Type B pancreatic cell (in vitro differentiated cells): ENCODE measurements at regions not wholly inside any gene's neighbourhood (a gene's known extent, or its start where the extent isn't known, plus 50 kb on each side); places are given as distances from the start of the nearest gene placed in this dataset.

Source experiments
- DNase-seq: peaks from one replicate; pipeline ENCODE4 v3.0.0; 2021; ENCODE audit warnings: mixed read lengths; ENCODE audit not compliant: unreplicated experiment; ENCODE audit errors: extremely low spot score
- H3K27ac Mint-ChIP-seq: 2 replicates; pipeline ENCODE4 v1.8.0; 2021; ENCODE audit warnings: mild to moderate bottlenecking, mixed read lengths
- H3K27me3 Mint-ChIP-seq: 2 replicates; pipeline ENCODE4 v1.8.0; 2021; ENCODE audit warnings: mixed read lengths
- H3K36me3 Mint-ChIP-seq: 2 replicates; pipeline ENCODE4 v1.8.0; 2021; ENCODE audit warnings: mixed read lengths
- H3K4me1 Mint-ChIP-seq: one replicate; pipeline ENCODE4 v1.8.0; 2021; ENCODE audit warnings: mixed read lengths; ENCODE audit not compliant: unreplicated experiment
- H3K4me3 Mint-ChIP-seq: 2 replicates; pipeline ENCODE4 v1.8.0; 2021; ENCODE audit warnings: mild to moderate bottlenecking, mixed read lengths
- H3K9me3 Mint-ChIP-seq: 2 replicates; pipeline ENCODE4 v1.8.0; 2021; ENCODE audit warnings: mixed read lengths
- TF ChIP-seq, protein P1 (sequence below): fragments of 200-600 bp; sonication (generic); conservative IDR thresholded peaks from 2 replicates; pipeline ENCODE4 v1.5.0; 2021; ENCODE audit warnings: antibody characterized with exemption, mild to moderate bottlenecking

DNA sequence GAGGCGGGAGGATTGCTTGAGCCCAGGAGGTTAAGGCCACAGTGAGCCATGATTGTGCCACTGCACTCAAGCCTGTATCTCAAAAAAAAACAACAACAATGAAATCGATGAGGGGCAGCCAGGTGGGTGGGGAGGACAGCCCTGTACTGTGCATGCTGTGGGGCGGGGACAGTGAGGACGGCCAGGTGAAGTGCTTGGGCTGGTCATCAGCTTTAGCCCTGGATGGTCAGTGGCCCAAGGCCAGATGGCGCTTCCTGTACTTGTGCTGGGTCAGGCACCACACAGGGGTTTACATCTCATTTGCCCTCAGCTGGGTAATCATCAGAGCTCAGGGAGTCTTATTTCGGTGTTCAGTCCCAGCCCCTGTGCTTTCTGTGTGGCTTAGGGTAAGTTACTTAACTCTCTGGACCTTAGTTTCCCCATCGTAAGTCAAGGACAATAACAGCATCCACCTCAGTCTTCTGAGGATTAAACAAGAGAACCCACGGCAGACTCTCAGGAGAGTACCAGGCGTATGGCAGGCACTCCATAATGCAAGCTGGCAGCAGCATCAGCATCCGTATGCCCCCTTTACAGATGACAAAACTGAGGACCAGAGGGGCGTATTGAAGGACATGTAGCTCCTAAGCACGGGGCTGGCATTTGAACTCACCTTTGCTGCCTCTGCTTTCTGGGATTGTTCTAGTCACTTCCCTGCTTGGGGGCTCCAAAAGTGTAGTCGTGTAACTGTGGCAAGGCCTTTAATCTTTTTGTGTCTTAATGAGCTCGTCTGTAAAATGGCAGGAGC is 71.9 kb downstream of the SLC25A47 start:
- Mint-ChIP-seq H3K36me3 (peaks cover 9% of the 10 kb centered on the region), H3K27ac (no peak overlapping the region)
- TF ChIP-seq, protein P1, sequence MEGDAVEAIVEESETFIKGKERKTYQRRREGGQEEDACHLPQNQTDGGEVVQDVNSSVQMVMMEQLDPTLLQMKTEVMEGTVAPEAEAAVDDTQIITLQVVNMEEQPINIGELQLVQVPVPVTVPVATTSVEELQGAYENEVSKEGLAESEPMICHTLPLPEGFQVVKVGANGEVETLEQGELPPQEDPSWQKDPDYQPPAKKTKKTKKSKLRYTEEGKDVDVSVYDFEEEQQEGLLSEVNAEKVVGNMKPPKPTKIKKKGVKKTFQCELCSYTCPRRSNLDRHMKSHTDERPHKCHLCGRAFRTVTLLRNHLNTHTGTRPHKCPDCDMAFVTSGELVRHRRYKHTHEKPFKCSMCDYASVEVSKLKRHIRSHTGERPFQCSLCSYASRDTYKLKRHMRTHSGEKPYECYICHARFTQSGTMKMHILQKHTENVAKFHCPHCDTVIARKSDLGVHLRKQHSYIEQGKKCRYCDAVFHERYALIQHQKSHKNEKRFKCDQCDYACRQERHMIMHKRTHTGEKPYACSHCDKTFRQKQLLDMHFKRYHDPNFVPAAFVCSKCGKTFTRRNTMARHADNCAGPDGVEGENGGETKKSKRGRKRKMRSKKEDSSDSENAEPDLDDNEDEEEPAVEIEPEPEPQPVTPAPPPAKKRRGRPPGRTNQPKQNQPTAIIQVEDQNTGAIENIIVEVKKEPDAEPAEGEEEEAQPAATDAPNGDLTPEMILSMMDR = no peak

DNA sequence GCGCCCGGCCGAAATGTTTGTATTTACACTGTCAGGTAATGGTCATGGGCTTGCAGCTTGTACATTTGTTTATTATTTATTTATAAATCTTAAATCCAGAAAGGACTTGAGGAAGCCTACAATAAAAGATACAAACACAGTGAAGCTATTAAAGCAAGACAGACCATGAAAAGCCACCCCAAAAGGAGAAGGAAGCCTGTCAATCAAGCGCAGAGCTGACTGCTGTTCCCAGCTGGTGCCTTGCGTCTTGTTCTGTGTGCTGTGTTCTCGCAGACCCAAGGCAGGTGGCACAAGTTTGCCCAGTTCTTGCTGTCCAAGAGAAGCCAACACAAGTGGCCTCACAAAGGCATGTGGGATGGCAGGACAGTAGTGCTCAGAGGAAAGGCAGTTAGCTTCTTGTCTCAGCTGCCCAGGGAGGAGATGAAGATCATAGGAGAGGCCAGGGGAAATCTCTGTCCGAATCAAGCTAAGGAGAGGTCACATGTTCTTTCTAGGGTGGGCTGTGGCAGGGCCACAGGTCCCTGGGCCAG is 73.2 kb downstream of the SLC25A47 start:
- no peak for DNase-seq
- no peak overlapping the region for H3K27ac Mint-ChIP-seq
- no peak overlapping the region for H3K4me3 Mint-ChIP-seq
- H3K27me3 Mint-ChIP-seq = no peaks in the 10 kb centered on the region
- TF ChIP-seq, protein P1 = no peak
- peaks cover 9% of the 10 kb centered on the region for H3K36me3 Mint-ChIP-seq
- peaks cover 68% of the 10 kb centered on the region for H3K4me1 Mint-ChIP-seq
- no peaks in the 10 kb centered on the region for H3K9me3 Mint-ChIP-seq

More for the DNA sequence above, 71.9 kb downstream of the SLC25A47 start:
- H3K4me3 Mint-ChIP-seq = no peak overlapping the region
- DNase-seq = no peak
- peaks cover 72% of the 10 kb centered on the region for H3K4me1 Mint-ChIP-seq
- no peaks in the 10 kb centered on the region for H3K9me3 Mint-ChIP-seq
- no peaks in the 10 kb centered on the region for H3K27me3 Mint-ChIP-seq

DNA sequence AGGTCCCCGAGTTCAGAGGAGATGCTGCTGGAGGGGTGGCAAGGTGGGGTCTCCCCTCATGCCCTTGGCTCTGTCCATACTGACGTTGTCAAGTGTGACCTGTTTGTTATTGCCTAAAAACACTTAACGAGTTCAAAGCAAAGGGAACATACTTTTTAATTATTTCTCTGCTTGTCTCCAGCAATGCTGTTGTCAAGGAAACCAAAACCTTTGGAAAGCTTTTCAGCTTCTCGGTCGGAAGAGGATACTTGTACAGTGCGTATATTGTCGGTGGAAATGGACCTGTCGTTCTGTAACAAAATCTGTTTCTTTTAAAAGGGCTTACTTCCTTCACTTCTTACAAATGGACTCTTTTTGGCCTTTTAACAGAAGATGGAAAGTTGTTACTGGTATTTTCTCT is 73.9 kb downstream of the SLC25A47 start:
- peaks cover 68% of the 10 kb centered on the region for H3K4me1 Mint-ChIP-seq
- no peak overlapping the region for H3K4me3 Mint-ChIP-seq
- no peaks in the 10 kb centered on the region for H3K27me3 Mint-ChIP-seq
- peaks cover 9% of the 10 kb centered on the region for H3K36me3 Mint-ChIP-seq
- no peak for DNase-seq
- peak overlapping the region; percentile 35 for H3K27ac Mint-ChIP-seq
- TF ChIP-seq, protein P1 = no peak
- H3K9me3 Mint-ChIP-seq = no peaks in the 10 kb centered on the region

DNA sequence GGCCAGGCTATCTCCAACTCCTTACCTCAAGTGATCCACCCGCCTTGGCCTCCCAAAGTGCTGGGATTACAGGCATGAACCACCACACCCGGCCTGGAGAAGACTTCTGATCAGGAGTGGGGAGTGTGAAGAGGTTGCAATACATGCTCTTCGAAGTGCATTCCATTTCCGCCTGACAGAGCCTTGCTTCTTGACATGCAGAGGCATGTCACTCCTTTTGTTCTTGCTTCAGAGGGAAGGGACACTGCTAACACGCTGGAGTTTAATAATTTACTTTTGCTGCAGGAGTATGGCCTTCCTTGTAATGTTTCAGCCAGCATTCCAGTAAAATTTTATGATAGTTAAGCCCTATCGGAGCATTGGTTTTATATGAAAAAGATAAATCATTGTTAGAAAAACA is 74.9 kb downstream of the SLC25A47 start:
- Mint-ChIP-seq H3K36me3 (peaks cover 9% of the 10 kb centered on the region), H3K4me1 (peaks cover 64% of the 10 kb centered on the region), H3K4me3 (no peak overlapping the region), H3K27me3 (no peaks in the 10 kb centered on the region), H3K27ac (peak overlapping the region; percentile 77), H3K9me3 (no peaks in the 10 kb centered on the region)
- TF ChIP-seq, protein P1 = no peak
- no peak for DNase-seq

DNA sequence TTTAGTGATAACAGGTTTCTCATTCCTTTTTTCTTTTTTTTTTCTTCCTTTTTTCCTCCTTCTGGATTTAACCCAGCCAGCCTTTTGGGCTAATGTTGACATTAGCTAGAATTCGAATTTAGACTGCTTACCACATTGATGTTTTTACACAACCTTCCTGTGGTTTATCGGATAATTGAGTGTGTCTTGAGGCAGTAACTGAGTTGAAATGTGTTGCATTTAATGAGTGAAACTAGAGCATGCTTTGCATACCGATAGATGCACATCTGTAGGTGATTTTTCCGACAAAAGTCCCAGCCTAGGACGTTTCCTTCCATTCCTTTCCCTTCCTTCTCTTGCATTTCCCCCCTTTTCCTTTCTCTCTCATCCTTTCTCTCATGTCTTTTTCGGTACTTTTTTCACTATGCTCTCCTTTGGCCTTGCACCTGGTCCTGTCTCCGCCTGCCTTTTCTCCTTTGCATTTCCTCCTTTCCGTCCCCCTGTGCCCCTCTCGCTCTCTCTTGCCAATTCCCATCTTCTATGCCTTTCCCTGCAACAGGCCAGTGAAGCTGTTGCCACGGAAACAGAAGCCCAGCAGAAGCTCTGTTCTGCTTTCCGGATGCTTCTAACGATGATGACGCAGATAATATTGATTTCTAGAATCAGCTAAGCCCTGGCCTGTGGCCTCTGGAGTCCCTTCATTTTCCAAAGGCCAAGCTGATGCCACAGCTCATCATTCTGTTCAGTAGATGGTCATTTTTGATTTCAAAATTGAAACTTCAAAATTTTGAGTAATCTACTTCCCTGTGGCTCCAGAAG is 76.1 kb downstream of the SLC25A47 start:
- Mint-ChIP-seq H3K4me1 (peaks cover 57% of the 10 kb centered on the region), H3K27ac (no peak overlapping the region), H3K36me3 (peaks cover 9% of the 10 kb centered on the region), H3K4me3 (no peak overlapping the region), H3K9me3 (no peaks in the 10 kb centered on the region), H3K27me3 (no peaks in the 10 kb centered on the region)
- TF ChIP-seq, protein P1 = no peak
- no peak for DNase-seq
